HepG2 (cell line): ENCODE measurements at regions not wholly inside any gene's neighbourhood (a gene's known extent, or its start where the extent isn't known, plus 50 kb on each side); places are given as distances from the start of the nearest gene placed in this dataset.

ENCODE experiments used
- ATAC-seq: fragments of 200-7000 bp; cut with Tn5 transposase; 3 replicates; pipeline ENCODE4 v1.9.1; 2020; ENCODE audit warnings: mild to moderate bottlenecking, moderate library complexity
- BruUV-seq: library from RNA; stranded (reverse); fragments of 400-500 nt; replicated peaks from 2 replicates; lab custom pipeline; 2021; lab: Mats Ljungman, UMichigan
- CTCF ChIA-PET: fragments of 300-600 bp; formaldehyde crosslinking; extraction: SDS; loops from one replicate; lab custom pipeline; 2021; ENCODE audit warnings: low total read pairs, inconsistent platforms, low intra/inter-chr PET ratio; lab: Yijun Ruan, JAX
- POLR2A ChIA-PET: fragments of 350-600 bp; sonication (Branson Sonifier 250); formaldehyde crosslinking; loops from one replicate; lab custom pipeline; 2020; ENCODE audit warnings: antibody characterized with exemption, inconsistent platforms; lab: Yijun Ruan, JAX
- DNase-seq: peaks from one replicate; pipeline ENCODE4 v3.0.0-alpha.2; 2015; ENCODE audit warnings: low spot score
- FAIRE-seq: peaks from 3 replicates; lab custom pipeline; 2011; peaks lifted over from hg19 to GRCh38; lab: Jason Lieb, UNC
- H2AFZ ChIP-seq: one replicate; pipeline ENCODE4 v1.6.1; 2011; ENCODE audit warnings: low read length, inconsistent platforms
- H3K27ac ChIP-seq: fragments of 300-600 bp; 3 replicates; pipeline ENCODE4 v1.8.0; 2011; ENCODE audit warnings: mixed run types, mild to moderate bottlenecking, mixed read lengths, low read length, inconsistent platforms; ENCODE audit not compliant: insufficient read depth; ENCODE audit errors: extremely low read length
- H3K27me3 ChIP-seq, 2 experiments: fragments of 200-600 bp in 1 of 2; 2 replicates in 1 of 2; 3 replicates in 1 of 2; pipeline versions ENCODE4 v1.6.0 to v1.8.0; 2011; ENCODE audit warnings: low read length in 2 of 2, mild to moderate bottlenecking in 2 of 2, moderate library complexity in 2 of 2, inconsistent platforms in 1 of 2; ENCODE audit not compliant: insufficient read depth in 2 of 2, control insufficient read depth in 1 of 2
- H3K36me3 ChIP-seq, 2 experiments: fragments of 200-600 bp in 1 of 2; replicated peaks in 1 of 2; 2 replicates in 1 of 2; 3 replicates in 1 of 2; pipeline versions ENCODE4 v1.5.1 to v1.8.0; 2011; ENCODE audit warnings: low read length in 2 of 2, inconsistent platforms in 1 of 2; ENCODE audit not compliant: insufficient read depth in 2 of 2, control insufficient read depth in 1 of 2
- H3K4me1 ChIP-seq: 2 replicates; pipeline ENCODE4 v1.5.1; 2012; ENCODE audit warnings: low read length, inconsistent platforms; ENCODE audit not compliant: insufficient read depth
- H3K4me2 ChIP-seq: 2 replicates; pipeline ENCODE4 v1.6.0; 2011; ENCODE audit warnings: low read depth, low read length, inconsistent platforms
- H3K4me3 ChIP-seq, 3 experiments: fragments of 200-600 bp in 1 of 3; sonication (generic), shearing (Covaris generic) in 1 of 3; replicated peaks in 1 of 3; 2 replicates each; pipeline ENCODE4 v1.5.1; 2011 to 2016; ENCODE audit warnings: low read length in 3 of 3, inconsistent platforms in 2 of 3, low read depth in 2 of 3, mild to moderate bottlenecking in 2 of 3, control low read depth in 1 of 3, mixed read lengths in 1 of 3; ENCODE audit not compliant: insufficient read depth in 1 of 3
- H3K79me2 ChIP-seq: one replicate; pipeline ENCODE4 v1.6.1; 2011; ENCODE audit warnings: low read length, inconsistent platforms; ENCODE audit not compliant: insufficient read depth
- H3K9ac ChIP-seq: 2 replicates; pipeline ENCODE4 v1.6.0; 2011; ENCODE audit warnings: mild to moderate bottlenecking, low read depth, low read length, inconsistent platforms; ENCODE audit not compliant: insufficient read depth
- H3K9me3 ChIP-seq: 2 replicates; pipeline ENCODE4 v1.5.1; 2012; ENCODE audit warnings: mild to moderate bottlenecking, low read length
- H4K20me1 ChIP-seq: 2 replicates; pipeline ENCODE4 v1.6.0; 2011; ENCODE audit warnings: inconsistent platforms, mild to moderate bottlenecking, low read length, moderate library complexity; ENCODE audit not compliant: insufficient read depth
- EHMT2 ChIP-seq: fragments of 200-600 bp; sonication (generic); IDR thresholded peaks from 2 replicates; pipeline ENCODE4 v1.7.0; 2017; ENCODE audit warnings: antibody characterized with exemption, low read depth, low read length, borderline replicate concordance
- KLF16 ChIP-seq, 2 experiments: sonication (generic) in 1 of 2; formaldehyde crosslinking in 1 of 2; IDR thresholded peaks; 2 replicates each; pipeline versions ENCODE4 v1.6.1 to v1.8.0; 2016 to 2023; ENCODE audit warnings: missing genetic modification reagents in 2 of 2, missing compliant biosample characterization in 1 of 2
- MED1 ChIP-seq: sonication (generic); formaldehyde crosslinking; IDR thresholded peaks from 2 replicates; pipeline ENCODE4 v1.4.0; 2020; ENCODE audit warnings: missing genetic modification reagents
- NFATC3 ChIP-seq: sonication (generic); formaldehyde crosslinking; IDR thresholded peaks from 2 replicates; pipeline ENCODE4 v1.5.1; 2020; ENCODE audit warnings: mild to moderate bottlenecking, missing genetic modification reagents
- NKX3-1 ChIP-seq: sonication (generic); formaldehyde crosslinking; IDR thresholded peaks from 2 replicates; pipeline ENCODE4 v1.5.0; 2020; ENCODE audit warnings: missing genetic modification reagents
- NR3C1 ChIP-seq: sonication (generic); formaldehyde crosslinking; IDR thresholded peaks from 2 replicates; pipeline ENCODE4 v1.4.0; 2020; ENCODE audit warnings: missing genetic modification reagents
- RFXAP ChIP-seq: sonication (generic); formaldehyde crosslinking; IDR thresholded peaks from 2 replicates; pipeline ENCODE4 v1.4.0; 2020; ENCODE audit warnings: missing genetic modification reagents, borderline replicate concordance
- TBX3 ChIP-seq: fragments of 450-650 bp; IDR thresholded peaks from 2 replicates; pipeline ENCODE4 v1.6.1; 2017; ENCODE audit warnings: antibody characterized with exemption, mild to moderate bottlenecking, inconsistent platforms, borderline replicate concordance
- TCF7 ChIP-seq: sonication (generic); IDR thresholded peaks from 2 replicates; pipeline ENCODE4 v1.6.1; 2016; ENCODE audit warnings: antibody characterized with exemption, low read depth
- ZNF451 ChIP-seq: sonication (generic); formaldehyde crosslinking; IDR thresholded peaks from 2 replicates; pipeline ENCODE4 v1.5.0; 2020; ENCODE audit warnings: mild to moderate bottlenecking, missing genetic modification reagents
- ZNF543 ChIP-seq: sonication (generic); formaldehyde crosslinking; IDR thresholded peaks from 2 replicates; pipeline ENCODE4 v1.4.0; 2020; ENCODE audit warnings: mild to moderate bottlenecking, missing genetic modification reagents
- ZNF589 ChIP-seq: sonication (generic); formaldehyde crosslinking; conservative IDR thresholded peaks from 2 replicates; pipeline ENCODE4 v1.8.0; 2022; ENCODE audit warnings: mild to moderate bottlenecking, moderate library complexity, missing genetic modification reagents
- ZNF746 ChIP-seq: sonication (generic); formaldehyde crosslinking; IDR thresholded peaks from 2 replicates; pipeline ENCODE4 v1.8.0; 2022; ENCODE audit warnings: mild to moderate bottlenecking, missing genetic modification reagents
- WGBS: methylation state at CpG from one replicate; pipeline ENCODE4 v1.1.6; 2017; ENCODE audit warnings: low lambda C conversion rate; 5-methylcytosine and 5-hydroxymethylcytosine counted together
- in situ Hi-C: cut with HindIII; loops from 2 replicates; pipeline ENCODE4 v1.10.0; 2017; ENCODE audit warnings: low pct_unique_long_range_greater_than_20kb; ENCODE audit not compliant: extremely low pct_ligation_motif_present
- intact Hi-C: fragments of 100-400 bp; cut with micrococcal nuclease; formaldehyde crosslinking; loops from one replicate; pipeline ENCODE4 v1.10.0; 2022; ENCODE audit not compliant: unreplicated experiment
- TF ChIP-seq, protein P1 (sequence below), 2 experiments: sonication (generic) in 1 of 2; formaldehyde crosslinking in 1 of 2; IDR thresholded peaks; 2 replicates each; pipeline versions ENCODE4 v1.4.0 to v1.6.1; 2018 to 2020; ENCODE audit warnings: missing genetic modification reagents in 2 of 2, borderline replicate concordance in 1 of 2, low read depth in 1 of 2, mild to moderate bottlenecking in 1 of 2, missing biosample characterization in 1 of 2
- TF ChIP-seq, protein P2 (sequence below): sonication (generic); formaldehyde crosslinking; IDR thresholded peaks from 2 replicates; pipeline ENCODE4 v1.8.0; 2023; ENCODE audit warnings: mild to moderate bottlenecking, missing genetic modification reagents
- TF ChIP-seq, protein P3 (sequence below): sonication (generic); formaldehyde crosslinking; IDR thresholded peaks from 2 replicates; pipeline ENCODE4 v1.4.0; 2020; ENCODE audit warnings: mild to moderate bottlenecking, missing genetic modification reagents
- TF ChIP-seq, protein P4 (sequence below): sonication (generic); formaldehyde crosslinking; IDR thresholded peaks from 2 replicates; pipeline ENCODE4 v1.8.0; 2022; ENCODE audit warnings: missing genetic modification reagents, mild to moderate bottlenecking, borderline replicate concordance
- TF ChIP-seq, protein P5 (sequence below): sonication (generic); formaldehyde crosslinking; IDR thresholded peaks from 2 replicates; pipeline ENCODE4 v1.5.1; 2020; ENCODE audit warnings: missing genetic modification reagents, mild to moderate bottlenecking, borderline replicate concordance

DNA sequence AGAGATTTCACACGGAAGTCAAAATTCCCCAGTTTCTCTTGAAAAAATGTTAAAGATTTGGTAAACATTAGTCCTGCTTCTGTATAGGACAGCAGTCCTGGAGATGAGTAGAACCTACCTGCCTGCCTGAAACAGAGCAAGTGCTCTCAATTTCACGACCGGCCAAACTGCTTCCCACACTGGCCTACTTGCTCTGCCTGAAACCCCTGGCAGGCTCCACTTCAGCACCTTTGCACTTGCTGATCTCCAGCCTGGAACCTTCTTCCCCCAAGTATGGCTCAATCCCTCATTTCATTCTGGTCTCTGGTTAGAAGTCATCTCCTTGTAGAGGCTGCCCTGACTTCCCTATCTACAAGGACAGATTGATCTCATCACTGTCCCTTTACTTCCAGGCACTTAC, 271.4 kb downstream of the DLEU7 start:
- FAIRE-seq = no peak
- intact Hi-C loops (no loop called here), in situ Hi-C loops (no loop called here)
- no peaks in the 10 kb centered on the region for H3K36me3 ChIP-seq
- TF ChIP-seq, protein P1, sequence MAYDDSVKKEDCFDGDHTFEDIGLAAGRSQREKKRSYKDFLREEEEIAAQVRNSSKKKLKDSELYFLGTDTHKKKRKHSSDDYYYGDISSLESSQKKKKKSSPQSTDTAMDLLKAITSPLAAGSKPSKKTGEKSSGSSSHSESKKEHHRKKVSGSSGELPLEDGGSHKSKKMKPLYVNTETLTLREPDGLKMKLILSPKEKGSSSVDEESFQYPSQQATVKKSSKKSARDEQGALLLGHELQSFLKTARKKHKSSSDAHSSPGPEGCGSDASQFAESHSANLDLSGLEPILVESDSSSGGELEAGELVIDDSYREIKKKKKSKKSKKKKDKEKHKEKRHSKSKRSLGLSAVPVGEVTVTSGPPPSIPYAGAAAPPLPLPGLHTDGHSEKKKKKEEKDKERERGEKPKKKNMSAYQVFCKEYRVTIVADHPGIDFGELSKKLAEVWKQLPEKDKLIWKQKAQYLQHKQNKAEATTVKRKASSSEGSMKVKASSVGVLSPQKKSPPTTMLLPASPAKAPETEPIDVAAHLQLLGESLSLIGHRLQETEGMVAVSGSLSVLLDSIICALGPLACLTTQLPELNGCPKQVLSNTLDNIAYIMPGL (CRISPR knock-in tag; IDR thresholded peaks at IDR 0.05; ENCODE audit: borderline replicate concordance in 1 of 2, low read depth in 1 of 2) = no peak
- no peak for TF ChIP-seq ZNF746
- no peak for TF ChIP-seq TCF7
- TF ChIP-seq RFXAP (CRISPR knock-in tag) = no peak
- TF ChIP-seq TBX3 = no peak
- TF ChIP-seq NKX3-1 (CRISPR knock-in tag) = no peak
- no peak for TF ChIP-seq ZNF451 (CRISPR knock-in tag)
- TF ChIP-seq NR3C1 = no peak
- TF ChIP-seq, protein P2, sequence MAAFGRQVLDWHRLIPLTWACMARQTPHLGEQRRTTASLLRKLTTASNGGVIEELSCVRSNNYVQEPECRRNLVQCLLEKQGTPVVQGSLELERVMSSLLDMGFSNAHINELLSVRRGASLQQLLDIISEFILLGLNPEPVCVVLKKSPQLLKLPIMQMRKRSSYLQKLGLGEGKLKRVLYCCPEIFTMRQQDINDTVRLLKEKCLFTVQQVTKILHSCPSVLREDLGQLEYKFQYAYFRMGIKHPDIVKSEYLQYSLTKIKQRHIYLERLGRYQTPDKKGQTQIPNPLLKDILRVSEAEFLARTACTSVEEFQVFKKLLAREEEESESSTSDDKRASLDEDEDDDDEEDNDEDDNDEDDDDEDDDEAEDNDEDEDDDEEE (CRISPR knock-in tag) = no peak
- TF ChIP-seq KLF16 (CRISPR knock-in tag; IDR thresholded peaks at IDR 0.05) = no peak
- TF ChIP-seq, protein P3, sequence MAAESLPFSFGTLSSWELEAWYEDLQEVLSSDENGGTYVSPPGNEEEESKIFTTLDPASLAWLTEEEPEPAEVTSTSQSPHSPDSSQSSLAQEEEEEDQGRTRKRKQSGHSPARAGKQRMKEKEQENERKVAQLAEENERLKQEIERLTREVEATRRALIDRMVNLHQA (CRISPR knock-in tag) = no peak
- TF ChIP-seq MED1 (CRISPR knock-in tag) = no peak
- no peak for TF ChIP-seq ZNF589 (CRISPR knock-in tag)
- no peak for TF ChIP-seq NFATC3
- TF ChIP-seq, protein P4, sequence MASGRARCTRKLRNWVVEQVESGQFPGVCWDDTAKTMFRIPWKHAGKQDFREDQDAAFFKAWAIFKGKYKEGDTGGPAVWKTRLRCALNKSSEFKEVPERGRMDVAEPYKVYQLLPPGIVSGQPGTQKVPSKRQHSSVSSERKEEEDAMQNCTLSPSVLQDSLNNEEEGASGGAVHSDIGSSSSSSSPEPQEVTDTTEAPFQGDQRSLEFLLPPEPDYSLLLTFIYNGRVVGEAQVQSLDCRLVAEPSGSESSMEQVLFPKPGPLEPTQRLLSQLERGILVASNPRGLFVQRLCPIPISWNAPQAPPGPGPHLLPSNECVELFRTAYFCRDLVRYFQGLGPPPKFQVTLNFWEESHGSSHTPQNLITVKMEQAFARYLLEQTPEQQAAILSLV (CRISPR knock-in tag) = no peak
- TF ChIP-seq ZNF543 (CRISPR knock-in tag) = no peak
- TF ChIP-seq, protein P5, sequence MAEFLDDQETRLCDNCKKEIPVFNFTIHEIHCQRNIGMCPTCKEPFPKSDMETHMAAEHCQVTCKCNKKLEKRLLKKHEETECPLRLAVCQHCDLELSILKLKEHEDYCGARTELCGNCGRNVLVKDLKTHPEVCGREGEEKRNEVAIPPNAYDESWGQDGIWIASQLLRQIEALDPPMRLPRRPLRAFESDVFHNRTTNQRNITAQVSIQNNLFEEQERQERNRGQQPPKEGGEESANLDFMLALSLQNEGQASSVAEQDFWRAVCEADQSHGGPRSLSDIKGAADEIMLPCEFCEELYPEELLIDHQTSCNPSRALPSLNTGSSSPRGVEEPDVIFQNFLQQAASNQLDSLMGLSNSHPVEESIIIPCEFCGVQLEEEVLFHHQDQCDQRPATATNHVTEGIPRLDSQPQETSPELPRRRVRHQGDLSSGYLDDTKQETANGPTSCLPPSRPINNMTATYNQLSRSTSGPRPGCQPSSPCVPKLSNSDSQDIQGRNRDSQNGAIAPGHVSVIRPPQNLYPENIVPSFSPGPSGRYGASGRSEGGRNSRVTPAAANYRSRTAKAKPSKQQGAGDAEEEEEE (CRISPR knock-in tag) = no peak
- TF ChIP-seq EHMT2 = no peak
- TF ChIP-seq, all 625 proteins: peak for 0
- Histone ChIP-seq H3K9me3 (no peaks in the 10 kb centered on the region), H3K9ac (no peak overlapping the region), H3K4me1 (peaks cover 20% of the 10 kb centered on the region), H3K4me3 (no peak overlapping the region), H3K79me2 (no peaks in the 10 kb centered on the region), H2AFZ (no peak overlapping the region), H3K4me2 (no peak overlapping the region), H3K27me3 (no peaks in the 10 kb centered on the region), H4K20me1 (no peaks in the 10 kb centered on the region), H3K27ac (no peak overlapping the region)
- no peak for DNase-seq
- WGBS = 94% methylated on average over 3 of the region's 3 CpGs
- BruUV-seq = no TSS peak
- ChIA-PET CTCF (no interaction called here), POLR2A (no interaction called here)
- no peak for ATAC-seq
